Lung (tissue), 11 donors: ENCODE measurements at regions not wholly inside any gene's neighbourhood (a gene's known extent, or its start where the extent isn't known, plus 50 kb on each side); places are given as distances from the start of the nearest gene placed in this dataset.

Experiments used
- ATAC-seq: fragments of 200-7000 bp; cut with Tn5 transposase; one replicate; pipeline ENCODE4 v1.9.1; 2020; ENCODE audit warnings: moderate number of reproducible peaks; ENCODE audit not compliant: insufficient read depth, low FRiP score
- DNase-seq, 3 donors: peaks; one replicate each; pipeline ENCODE4 v3.0.0-alpha.2; 2013 to 2017
- H3K27ac ChIP-seq, 2 donors: one replicate each; pipeline ENCODE4 v1.5.1; 2013; ENCODE audit warnings: mild to moderate bottlenecking in 2 of 2, moderate library complexity in 2 of 2, control low read depth in 1 of 2, inconsistent platforms in 1 of 2, low read depth in 1 of 2, low read length in 1 of 2
- H3K27me3 ChIP-seq, 3 donors: one replicate each; pipeline ENCODE4 v1.5.1; 2013; ENCODE audit warnings: low read length in 2 of 3; ENCODE audit not compliant: control insufficient read depth in 3 of 3, insufficient read depth in 3 of 3
- H3K36me3 ChIP-seq, 4 donors: one replicate each; pipeline ENCODE4 v1.5.1; 2013; ENCODE audit warnings: low read length in 4 of 4, mild to moderate bottlenecking in 1 of 4, moderate library complexity in 1 of 4; ENCODE audit not compliant: control insufficient read depth in 4 of 4, insufficient read depth in 4 of 4
- H3K4me1 ChIP-seq, 5 donors: one replicate each; pipeline ENCODE4 v1.5.1; 2013; ENCODE audit warnings: low read length in 5 of 5, mild to moderate bottlenecking in 2 of 5, moderate library complexity in 1 of 5; ENCODE audit not compliant: control insufficient read depth in 5 of 5, insufficient read depth in 5 of 5
- H3K4me3 ChIP-seq: one replicate; pipeline ENCODE4 v1.5.1; 2013; ENCODE audit warnings: mild to moderate bottlenecking, control low read depth, moderate library complexity
- H3K9ac ChIP-seq, 2 donors: one replicate each; pipeline ENCODE4 v1.5.1; 2013; ENCODE audit warnings: low read length in 2 of 2, control low read depth in 1 of 2; ENCODE audit not compliant: insufficient read depth in 1 of 2
- H3K9me3 ChIP-seq, 4 donors: one replicate each; pipeline ENCODE4 v1.5.1; 2013; ENCODE audit warnings: low read length in 3 of 4, mild to moderate bottlenecking in 1 of 4, moderate library complexity in 1 of 4; ENCODE audit not compliant: control insufficient read depth in 4 of 4, insufficient read depth in 3 of 4
- CTCF ChIP-seq: IDR thresholded peaks from 2 replicates; pipeline ENCODE4 v1.5.1; 2012; ENCODE audit warnings: mild to moderate bottlenecking; ENCODE audit errors: control extremely low read depth, extremely low read depth
- WGBS, 2 donors: extraction: QIAGEN DNeasy Blood & Tissue Kit; methylation state at CpG; one replicate each; pipeline ENCODE4 v1.1.7; 2013; 5-methylcytosine and 5-hydroxymethylcytosine counted together
- donor health status: control.
- donor health status: control.
- donor health status: Bipolar disorder and iron deficiency.
- donor health status: healthy.
- donor health status: DM: yes; HTN: yes; CAD: no.

- H3K4me1 ChIP-seq: peaks cover 0 to 15% (median 2%) of the 10 kb centered on the region in 5 donors
- no peak overlapping the region for H3K27ac ChIP-seq
- ATAC-seq (no peak), DNase-seq (no peak)
- no peaks in the 10 kb centered on the region for H3K36me3 ChIP-seq
- H3K27me3 ChIP-seq: no peaks in the 10 kb centered on the region
- no peak overlapping the region for H3K9ac ChIP-seq
- no peak overlapping the region for H3K4me3 ChIP-seq
- TF ChIP-seq CTCF: no peak
- 97 to 98% methylated on average over 2 of the region's 2 CpGs for WGBS, 2 donors
- H3K9me3 ChIP-seq: no peaks in the 10 kb centered on the region
Observed at GRCh38 chr20:53843645-53844044, 226.7 kb downstream of the BCAS1 start.

GRCh38 chr20:53842301-53843099 lies 227.9 kb downstream of the BCAS1 start:
- H3K9me3 ChIP-seq: no peaks in the 10 kb centered on the region
- H3K27me3 ChIP-seq: no peaks in the 10 kb centered on the region
- 87 to 91% methylated on average over 1 of the region's 1 CpG for WGBS, 2 donors
- no peak overlapping the region for H3K4me3 ChIP-seq
- H3K27ac ChIP-seq: no peak overlapping the region
- no peak for TF ChIP-seq CTCF
- no peaks in the 10 kb centered on the region for H3K36me3 ChIP-seq
- no peak for DNase-seq
- H3K4me1 ChIP-seq: peaks cover 0 to 14% (median 2%) of the 10 kb centered on the region in 5 donors
- ATAC-seq: no peak
- H3K9ac ChIP-seq: no peak overlapping the region

GRCh38 chr20:53841741-53842140 lies 228.7 kb downstream of the BCAS1 start:
- WGBS, 2 donors: 60 to 86% methylated on average over 3 of the region's 3 CpGs
- peaks cover 0 to 10% (median 0%) of the 10 kb centered on the region in 5 donors for H3K4me1 ChIP-seq
- no peaks in the 10 kb centered on the region for H3K27me3 ChIP-seq
- no peak for TF ChIP-seq CTCF
- no peak overlapping the region for H3K27ac ChIP-seq
- no peaks in the 10 kb centered on the region for H3K36me3 ChIP-seq
- no peak overlapping the region for H3K9ac ChIP-seq
- ATAC-seq (no peak), DNase-seq (no peak)
- no peaks in the 10 kb centered on the region for H3K9me3 ChIP-seq
- H3K4me3 ChIP-seq: no peak overlapping the region

- Histone ChIP-seq H3K9ac (no peak overlapping the region), H3K36me3 (no peaks in the 10 kb centered on the region), H3K4me1 (peaks cover 0 to 10% (median 0%) of the 10 kb centered on the region in 5 donors), H3K27ac (no peak overlapping the region), H3K9me3 (no peaks in the 10 kb centered on the region), H3K4me3 (no peak overlapping the region), H3K27me3 (no peaks in the 10 kb centered on the region)
- DNase-seq (no peak), ATAC-seq (no peak)
- TF ChIP-seq CTCF: no peak
Observed at GRCh38 chr20:53840532-53840931, 229.9 kb downstream of the BCAS1 start.
